IMR-90 (cell line): ENCODE measurements at regions not wholly inside any gene's neighbourhood (a gene's known extent, or its start where the extent isn't known, plus 50 kb on each side); places are given as distances from the start of the nearest gene placed in this dataset.

ENCODE experiments used
- ATAC-seq: fragments of 200-7000 bp; cut with Tn5 transposase; 2 replicates; pipeline ENCODE4 v1.9.1; 2020; ENCODE audit warnings: low read depth, mild to moderate bottlenecking, moderate library complexity
- BruUV-seq: library from RNA; stranded (reverse); fragments of 400-500 nt; replicated peaks from 2 replicates; lab custom pipeline; 2021; lab: Mats Ljungman, UMichigan
- CTCF ChIA-PET: fragments of 300-600 bp; formaldehyde crosslinking; extraction: SDS; loops from one replicate; lab custom pipeline; 2021; ENCODE audit warnings: antibody characterized with exemption; lab: Yijun Ruan, JAX
- POLR2A ChIA-PET: fragments of 300-600 bp; sonication (Branson Sonifier 250); formaldehyde crosslinking; loops from one replicate; lab custom pipeline; 2022; ENCODE audit warnings: antibody characterized with exemption; ENCODE audit not compliant: unreplicated experiment; lab: Charles Lee
- DNase-seq: peaks from one replicate; pipeline ENCODE4 v3.0.0; 2013
- H2AFZ ChIP-seq: replicated peaks from 2 replicates; pipeline ENCODE3; 2013; ENCODE audit warnings: low read length, mild to moderate bottlenecking; ENCODE audit not compliant: poor library complexity
- H2AK5ac ChIP-seq: 2 replicates; pipeline ENCODE4 v1.6.1; 2013; ENCODE audit warnings: low read depth, low read length, inconsistent platforms
- H2AK9ac ChIP-seq: replicated peaks from 2 replicates; pipeline ENCODE3; 2013; ENCODE audit warnings: mild to moderate bottlenecking, low read depth, low read length, moderate library complexity; ENCODE audit not compliant: poor library complexity
- H2BK120ac ChIP-seq: 2 replicates; pipeline ENCODE4 v1.6.1; 2013; ENCODE audit warnings: low read depth, low read length, inconsistent platforms
- H2BK15ac ChIP-seq: 3 replicates; pipeline ENCODE4 v1.6.1; 2013; ENCODE audit warnings: low read depth, low read length, inconsistent platforms
- H2BK20ac ChIP-seq: 2 replicates; pipeline ENCODE4 v1.6.1; 2013; ENCODE audit warnings: low read depth, mild to moderate bottlenecking, inconsistent platforms, low read length, moderate library complexity
- H2BK5ac ChIP-seq: 2 replicates; pipeline ENCODE4 v1.6.1; 2013; ENCODE audit warnings: mild to moderate bottlenecking, low read depth, low read length, inconsistent platforms; ENCODE audit not compliant: poor library complexity, severe bottlenecking
- H3K14ac ChIP-seq: replicated peaks from 2 replicates; pipeline ENCODE4 v1.6.1; 2013; ENCODE audit warnings: low read depth, low read length, inconsistent platforms
- H3K18ac ChIP-seq: 2 replicates; pipeline ENCODE4 v1.6.1; 2013; ENCODE audit warnings: low read depth, low read length, control low read depth
- H3K23ac ChIP-seq: 2 replicates; pipeline ENCODE4 v1.6.1; 2013; ENCODE audit warnings: low read depth, low read length, inconsistent platforms
- H3K27ac ChIP-seq: 2 replicates; pipeline ENCODE4 v1.5.1; 2013; ENCODE audit warnings: mild to moderate bottlenecking, control low read depth, low read length; ENCODE audit not compliant: insufficient read depth
- H3K27me3 ChIP-seq: 2 replicates; pipeline ENCODE4 v1.6.1; 2013; ENCODE audit warnings: low read length; ENCODE audit not compliant: control insufficient read depth, insufficient read depth
- H3K36me3 ChIP-seq: 2 replicates; pipeline ENCODE4 v1.6.1; 2013; ENCODE audit warnings: low read length, mixed read lengths; ENCODE audit not compliant: control insufficient read depth, insufficient read depth
- H3K4ac ChIP-seq: 2 replicates; pipeline ENCODE4 v1.6.1; 2013; ENCODE audit warnings: low read depth, low read length, inconsistent platforms
- H3K4me1 ChIP-seq: 2 replicates; pipeline ENCODE4 v1.6.1; 2013; ENCODE audit warnings: low read length, mixed read lengths; ENCODE audit not compliant: control insufficient read depth, insufficient read depth
- H3K4me2 ChIP-seq: 2 replicates; pipeline ENCODE4 v1.6.1; 2013; ENCODE audit warnings: low read depth, mild to moderate bottlenecking, control low read depth, low read length, moderate library complexity
- H3K4me3 ChIP-seq: 2 replicates; pipeline ENCODE4 v1.5.1; 2013; ENCODE audit warnings: low read depth, mild to moderate bottlenecking, control low read depth, low read length, moderate library complexity; ENCODE audit not compliant: insufficient read depth
- H3K56ac ChIP-seq: 2 replicates; pipeline ENCODE4 v1.6.1; 2013; ENCODE audit warnings: low read length, inconsistent platforms; ENCODE audit not compliant: insufficient read depth; ENCODE audit errors: extremely low read depth
- H3K79me1 ChIP-seq, 2 experiments: 2 replicates each; pipeline ENCODE4 v1.6.1; 2013; ENCODE audit warnings: low read length in 2 of 2, inconsistent platforms in 1 of 2, low read depth in 1 of 2
- H3K9ac ChIP-seq: 2 replicates; pipeline ENCODE4 v1.6.1; 2013; ENCODE audit warnings: low read depth, low read length, control low read depth
- H3K9me1 ChIP-seq: 2 replicates; pipeline ENCODE4 v1.6.1; 2013; ENCODE audit warnings: low read length, inconsistent platforms; ENCODE audit not compliant: insufficient read depth
- H3K9me3 ChIP-seq: 2 replicates; pipeline ENCODE4 v1.6.1; 2013; ENCODE audit warnings: low read length; ENCODE audit not compliant: control insufficient read depth, insufficient read depth
- H4K20me1 ChIP-seq: 2 replicates; pipeline ENCODE4 v1.6.1; 2013; ENCODE audit warnings: low read length, inconsistent platforms; ENCODE audit not compliant: insufficient read depth
- H4K5ac ChIP-seq: 2 replicates; pipeline ENCODE4 v1.6.1; 2013; ENCODE audit warnings: mild to moderate bottlenecking, low read depth, low read length, control low read depth
- H4K8ac ChIP-seq, 2 experiments: 2 replicates each; pipeline ENCODE4 v1.6.1; 2013; ENCODE audit warnings: low read depth in 2 of 2, low read length in 2 of 2, control low read depth in 1 of 2, inconsistent platforms in 1 of 2
- H4K91ac ChIP-seq: 2 replicates; pipeline ENCODE4 v1.6.1; 2013; ENCODE audit warnings: low read depth, low read length, inconsistent platforms; ENCODE audit not compliant: insufficient read depth
- MAZ ChIP-seq: IDR thresholded peaks from 2 replicates; pipeline ENCODE4 v1.6.1; 2012; ENCODE audit warnings: low read depth, mild to moderate bottlenecking, low read length, improper control_type of control experiment, moderate library complexity, borderline replicate concordance
- RAD21 ChIP-seq: IDR thresholded peaks from 2 replicates; pipeline ENCODE4 v1.6.1; 2012; ENCODE audit warnings: low read length, improper control_type of control experiment
- SMC3 ChIP-seq: fragments of 150-350 bp; IDR thresholded peaks from 2 replicates; pipeline ENCODE4 v1.6.1; 2016; ENCODE audit warnings: low read depth, mild to moderate bottlenecking, antibody characterized with exemption, low read length, moderate library complexity
- WGBS, 2 experiments: methylation state at CpG; one replicate each; pipeline versions ENCODE4 v1.1.5 to v1.1.7; 2013; ENCODE audit warnings: missing lambda C conversion rate in 2 of 2; ENCODE audit not compliant: insufficient read length in 1 of 2; ENCODE audit errors: extremely low coverage in 2 of 2; 5-methylcytosine and 5-hydroxymethylcytosine counted together
- dilution Hi-C: fragments of 300-500 bp; cut with HindIII; formaldehyde crosslinking; loops from one replicate; pipeline ENCODE4 v1.14.3; 2018; ENCODE audit warnings: low sequenced_read_pairs; ENCODE audit not compliant: unreplicated experiment
- in situ Hi-C: fragments of 300-500 bp; cut with MboI; formaldehyde crosslinking; loops from 3 replicates; pipeline ENCODE4 v1.14.3; 2019; ENCODE audit warnings: low sequenced_read_pairs, inconsistent platforms, mixed read lengths
- intact Hi-C: fragments of 100-400 bp; cut with micrococcal nuclease; formaldehyde crosslinking; loops from 2 replicates; pipeline ENCODE4 v1.10.0; 2022
- TF ChIP-seq, protein P1 (sequence below): conservative IDR thresholded peaks from 2 replicates; pipeline ENCODE4 v1.5.1; 2012; ENCODE audit warnings: mild to moderate bottlenecking, low read depth, low read length, improper control_type of control experiment

- no TSS peak for BruUV-seq
- no peak overlapping the region for H2AFZ ChIP-seq
Observed at GRCh38 chr3:177553579-177553978, 356.3 kb upstream of the TBL1XR1 start.

More at GRCh38 chr3:177553579-177553978, 356.3 kb upstream of the TBL1XR1 start:
- H3K9ac ChIP-seq: no peak overlapping the region
- H3K79me1 ChIP-seq: no peaks in the 10 kb centered on the region
- no peak overlapping the region for H2AK5ac ChIP-seq
- dilution Hi-C loops (no loop called here), in situ Hi-C loops (no loop called here), intact Hi-C loops (no loop called here)
- DNase-seq: no peak
- POLR2A ChIA-PET: no interaction called here
- H3K18ac ChIP-seq: no peak overlapping the region
- no peak overlapping the region for H4K91ac ChIP-seq
- H2BK15ac ChIP-seq: no peak overlapping the region
- no peak overlapping the region for H2BK5ac ChIP-seq
- H3K36me3 ChIP-seq: no peaks in the 10 kb centered on the region
- no peak overlapping the region for H3K27ac ChIP-seq
- TF ChIP-seq SMC3: no peak
- TF ChIP-seq, protein P1, sequence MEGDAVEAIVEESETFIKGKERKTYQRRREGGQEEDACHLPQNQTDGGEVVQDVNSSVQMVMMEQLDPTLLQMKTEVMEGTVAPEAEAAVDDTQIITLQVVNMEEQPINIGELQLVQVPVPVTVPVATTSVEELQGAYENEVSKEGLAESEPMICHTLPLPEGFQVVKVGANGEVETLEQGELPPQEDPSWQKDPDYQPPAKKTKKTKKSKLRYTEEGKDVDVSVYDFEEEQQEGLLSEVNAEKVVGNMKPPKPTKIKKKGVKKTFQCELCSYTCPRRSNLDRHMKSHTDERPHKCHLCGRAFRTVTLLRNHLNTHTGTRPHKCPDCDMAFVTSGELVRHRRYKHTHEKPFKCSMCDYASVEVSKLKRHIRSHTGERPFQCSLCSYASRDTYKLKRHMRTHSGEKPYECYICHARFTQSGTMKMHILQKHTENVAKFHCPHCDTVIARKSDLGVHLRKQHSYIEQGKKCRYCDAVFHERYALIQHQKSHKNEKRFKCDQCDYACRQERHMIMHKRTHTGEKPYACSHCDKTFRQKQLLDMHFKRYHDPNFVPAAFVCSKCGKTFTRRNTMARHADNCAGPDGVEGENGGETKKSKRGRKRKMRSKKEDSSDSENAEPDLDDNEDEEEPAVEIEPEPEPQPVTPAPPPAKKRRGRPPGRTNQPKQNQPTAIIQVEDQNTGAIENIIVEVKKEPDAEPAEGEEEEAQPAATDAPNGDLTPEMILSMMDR: no peak
- no peak for TF ChIP-seq MAZ
- no peak for TF ChIP-seq RAD21
- H2BK120ac ChIP-seq: no peak overlapping the region
- H3K4me1 ChIP-seq: peaks cover 2% of the 10 kb centered on the region
- H4K8ac ChIP-seq: no peak overlapping the region
- no peak overlapping the region for H3K4me2 ChIP-seq
- no peak overlapping the region for H2BK20ac ChIP-seq
- H2AK9ac ChIP-seq: no peak overlapping the region
- no peaks in the 10 kb centered on the region for H4K20me1 ChIP-seq
- H3K23ac ChIP-seq: no peak overlapping the region
- no peak overlapping the region for H3K4ac ChIP-seq
- H4K5ac ChIP-seq: no peak overlapping the region
- ATAC-seq: no peak
- H3K9me1 ChIP-seq: no peaks in the 10 kb centered on the region
- no peak overlapping the region for H3K4me3 ChIP-seq
- WGBS, 2 experiments: no CpG with 5 or more reads among the region's 2 CpGs
- no peaks in the 10 kb centered on the region for H3K9me3 ChIP-seq
- H3K27me3 ChIP-seq: no peaks in the 10 kb centered on the region
- no peak overlapping the region for H3K14ac ChIP-seq
- no peak overlapping the region for H3K56ac ChIP-seq
- CTCF ChIA-PET: interaction anchor here (1.0 kb wide), 1 partner anchor 9 kb away, joined by 3 read pairs; no protein-coding TSS in a partner anchor
